Right lobe of liver (tissue), 4 donors: ENCODE measurements at regions not wholly inside any gene's neighbourhood (a gene's known extent, or its start where the extent isn't known, plus 50 kb on each side); places are given as distances from the start of the nearest gene placed in this dataset.

Experiments
- POLR2A ChIP-seq: fragments of 450-650 bp; IDR thresholded peaks from one replicate; pipeline ENCODE4 v1.6.1; 2017; ENCODE audit warnings: antibody characterized with exemption, mild to moderate bottlenecking
- TF ChIP-seq, protein P1 (sequence below), 4 donors: fragments of 200-600 bp in 3 of 4; fragments of 450-650 bp in 1 of 4; IDR thresholded peaks; one replicate each; pipeline versions ENCODE4 v1.5.1 to v1.8.0; 2016 to 2022; ENCODE audit warnings: antibody characterized with exemption in 4 of 4, mild to moderate bottlenecking in 2 of 4
- donor health status: DM: no; HTN: no; CAD: no.
- donor health status: DM: no; HTN: no; CAD: no.
- donor health status: DM: no; HTN: yes; CAD: no.

DNA sequence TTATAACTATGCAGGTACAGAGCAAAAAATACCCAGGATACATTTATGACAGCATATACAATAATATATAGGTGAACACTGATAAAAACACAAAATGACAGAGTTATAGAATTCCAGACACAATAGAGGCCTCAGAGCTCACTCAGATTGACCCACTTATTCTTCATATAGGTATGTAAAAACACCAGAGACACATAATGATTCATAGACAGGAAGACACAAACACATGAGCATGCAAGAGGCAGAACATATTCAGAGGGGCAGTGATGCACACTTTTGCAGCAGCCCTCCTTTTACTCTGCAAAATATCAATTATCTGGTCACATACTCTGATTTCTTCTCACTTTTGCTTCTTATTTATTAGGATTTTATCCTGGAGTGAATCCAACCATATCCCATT lies 633.3 kb upstream of the ACVR2A start:
- TF ChIP-seq, protein P1, sequence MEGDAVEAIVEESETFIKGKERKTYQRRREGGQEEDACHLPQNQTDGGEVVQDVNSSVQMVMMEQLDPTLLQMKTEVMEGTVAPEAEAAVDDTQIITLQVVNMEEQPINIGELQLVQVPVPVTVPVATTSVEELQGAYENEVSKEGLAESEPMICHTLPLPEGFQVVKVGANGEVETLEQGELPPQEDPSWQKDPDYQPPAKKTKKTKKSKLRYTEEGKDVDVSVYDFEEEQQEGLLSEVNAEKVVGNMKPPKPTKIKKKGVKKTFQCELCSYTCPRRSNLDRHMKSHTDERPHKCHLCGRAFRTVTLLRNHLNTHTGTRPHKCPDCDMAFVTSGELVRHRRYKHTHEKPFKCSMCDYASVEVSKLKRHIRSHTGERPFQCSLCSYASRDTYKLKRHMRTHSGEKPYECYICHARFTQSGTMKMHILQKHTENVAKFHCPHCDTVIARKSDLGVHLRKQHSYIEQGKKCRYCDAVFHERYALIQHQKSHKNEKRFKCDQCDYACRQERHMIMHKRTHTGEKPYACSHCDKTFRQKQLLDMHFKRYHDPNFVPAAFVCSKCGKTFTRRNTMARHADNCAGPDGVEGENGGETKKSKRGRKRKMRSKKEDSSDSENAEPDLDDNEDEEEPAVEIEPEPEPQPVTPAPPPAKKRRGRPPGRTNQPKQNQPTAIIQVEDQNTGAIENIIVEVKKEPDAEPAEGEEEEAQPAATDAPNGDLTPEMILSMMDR (IDR thresholded peaks at IDR 0.05), result no peak
- TF ChIP-seq POLR2A, result no peak
